GM15510 (cell line): ENCODE measurements at regions not wholly inside any gene's neighbourhood (a gene's known extent, or its start where the extent isn't known, plus 50 kb on each side); places are given as distances from the start of the nearest gene placed in this dataset.

Experiments used
- POLR2A ChIP-seq: IDR thresholded peaks from 3 replicates; pipeline ENCODE4 v1.6.1; 2011; ENCODE audit warnings: borderline replicate concordance; ENCODE audit not compliant: insufficient read length; ENCODE audit errors: extremely low read depth

- no peak for TF ChIP-seq POLR2A
Measured at GRCh38 chr5:17992291-17992690, 358.0 kb downstream of the TAF11L14 start.

- TF ChIP-seq POLR2A: no peak
Measured at GRCh38 chr5:17995997-17996396, 361.7 kb downstream of the TAF11L14 start.

GRCh38 chr5:17999858-18000257, 365.6 kb downstream of the TAF11L14 start:
- no peak for TF ChIP-seq POLR2A

GRCh38 chr5:18000744-18001143, 366.5 kb downstream of the TAF11L14 start:
- no peak for TF ChIP-seq POLR2A

- TF ChIP-seq POLR2A: no peak
Measured at GRCh38 chr5:18003312-18003711, 369.1 kb downstream of the TAF11L14 start.

GRCh38 chr5:18003784-18004183, 369.5 kb downstream of the TAF11L14 start:
- no peak for TF ChIP-seq POLR2A

GRCh38 chr5:18008940-18009339, 374.7 kb downstream of the TAF11L14 start:
- no peak for TF ChIP-seq POLR2A

- TF ChIP-seq POLR2A: no peak
Measured at GRCh38 chr5:18010053-18010452, 375.8 kb downstream of the TAF11L14 start.

GRCh38 chr5:18018472-18018871, 384.2 kb downstream of the TAF11L14 start:
- TF ChIP-seq POLR2A: no peak

GRCh38 chr5:18023275-18023674, 389.0 kb downstream of the TAF11L14 start:
- TF ChIP-seq POLR2A: no peak

GRCh38 chr5:18023986-18024385, 389.7 kb downstream of the TAF11L14 start:
- TF ChIP-seq POLR2A: no peak

GRCh38 chr5:18024542-18024941, 390.3 kb downstream of the TAF11L14 start:
- TF ChIP-seq POLR2A: no peak

- TF ChIP-seq POLR2A: no peak
Measured at GRCh38 chr5:18027241-18027867, 393.1 kb downstream of the TAF11L14 start.

GRCh38 chr5:18028036-18028435, 393.8 kb downstream of the TAF11L14 start:
- TF ChIP-seq POLR2A: no peak

GRCh38 chr5:18032744-18033143, 398.5 kb downstream of the TAF11L14 start:
- no peak for TF ChIP-seq POLR2A

GRCh38 chr5:18036531-18036930, 402.3 kb downstream of the TAF11L14 start:
- no peak for TF ChIP-seq POLR2A

GRCh38 chr5:18037718-18038117, 403.5 kb downstream of the TAF11L14 start:
- TF ChIP-seq POLR2A: no peak
